IPS DF 6.9 (cell line): ENCODE measurements at regions not wholly inside any gene's neighbourhood (a gene's known extent, or its start where the extent isn't known, plus 50 kb on each side); places are given as distances from the start of the nearest gene placed in this dataset.
A peak's percentile ranks its signal among the peaks of the same experiment; 100 is the strongest.

Experiments
- DNase-seq: peaks from one replicate; pipeline ENCODE4 v3.0.0-alpha.2; 2013; ENCODE audit warnings: low read depth, low spot score
- H3K27ac ChIP-seq: one replicate; pipeline ENCODE4 v1.5.1; 2013; ENCODE audit warnings: low read length, control low read depth
- H3K27me3 ChIP-seq: 2 replicates; pipeline ENCODE4 v1.6.1; 2013; ENCODE audit warnings: mild to moderate bottlenecking, low read length; ENCODE audit not compliant: control insufficient read depth, insufficient read depth
- H3K36me3 ChIP-seq: 2 replicates; pipeline ENCODE4 v1.6.1; 2013; ENCODE audit warnings: low read length; ENCODE audit not compliant: control insufficient read depth, insufficient read depth
- H3K4me1 ChIP-seq: 2 replicates; pipeline ENCODE4 v1.6.1; 2013; ENCODE audit warnings: low read length; ENCODE audit not compliant: control insufficient read depth, insufficient read depth
- H3K4me3 ChIP-seq: 2 replicates; pipeline ENCODE4 v1.5.1; 2013; ENCODE audit warnings: mild to moderate bottlenecking, low read length
- H3K9me3 ChIP-seq: 2 replicates; pipeline ENCODE4 v1.6.1; 2013; ENCODE audit warnings: low read length, inconsistent platforms; ENCODE audit not compliant: control insufficient read depth, insufficient read depth
- WGBS: extraction: QIAGEN DNeasy Blood & Tissue Kit; methylation state at CpG from one replicate; pipeline ENCODE4 v1.1.7; 2013; ENCODE audit warnings: mixed read lengths, missing lambda C conversion rate; ENCODE audit not compliant: insufficient read length, insufficient coverage; 5-methylcytosine and 5-hydroxymethylcytosine counted together

DNA sequence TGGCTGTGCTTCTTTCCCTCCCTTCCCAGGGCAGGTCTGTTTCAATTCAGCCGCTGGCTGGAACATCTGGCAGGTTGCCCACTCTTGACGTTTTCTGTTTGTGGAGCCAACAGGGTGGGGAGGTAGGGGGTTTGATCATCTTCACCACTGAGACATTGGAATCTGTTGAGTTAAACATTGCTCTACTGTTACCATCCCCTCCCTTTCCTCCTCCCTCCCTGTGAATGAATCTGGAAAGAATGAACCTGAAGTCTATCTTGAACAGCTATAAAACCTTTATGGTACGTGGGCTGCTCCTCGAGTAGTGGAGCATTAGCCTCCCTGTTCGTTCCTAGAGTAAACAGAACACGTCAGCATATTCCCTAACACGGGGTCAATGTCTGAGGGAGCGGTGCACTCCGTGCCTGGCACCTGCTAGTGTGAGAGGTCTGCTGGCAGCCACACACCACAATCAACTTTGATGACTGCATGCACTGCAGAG, 249.9 kb upstream of the RBBP8 start:
- Histone ChIP-seq H3K36me3 (no peaks in the 10 kb centered on the region), H3K4me3 (no peak overlapping the region), H3K27ac (no peak overlapping the region), H3K9me3 (peaks cover 2% of the 10 kb centered on the region), H3K4me1 (no peaks in the 10 kb centered on the region), H3K27me3 (no peaks in the 10 kb centered on the region)
- no peak for DNase-seq
- no CpG with 5 or more reads among the region's 9 CpGs for WGBS

GRCh38 chr18:22683786-22684185, 249.3 kb upstream of the RBBP8 start:
- Histone ChIP-seq H3K4me1 (no peaks in the 10 kb centered on the region), H3K27ac (no peak overlapping the region), H3K36me3 (no peaks in the 10 kb centered on the region), H3K27me3 (no peaks in the 10 kb centered on the region), H3K4me3 (no peak overlapping the region), H3K9me3 (peaks cover 2% of the 10 kb centered on the region)
- WGBS: no CpG with 5 or more reads among the region's 2 CpGs
- DNase-seq: no peak

GRCh38 chr18:22684268-22684667, 248.9 kb upstream of the RBBP8 start:
- no peak for DNase-seq
- H3K36me3 ChIP-seq: no peaks in the 10 kb centered on the region
- no peaks in the 10 kb centered on the region for H3K4me1 ChIP-seq
- no peak overlapping the region for H3K4me3 ChIP-seq
- WGBS: no CpG with 5 or more reads among the region's 2 CpGs
- no peak overlapping the region for H3K27ac ChIP-seq
- H3K9me3 ChIP-seq: peaks cover 2% of the 10 kb centered on the region
- H3K27me3 ChIP-seq: no peaks in the 10 kb centered on the region

DNA sequence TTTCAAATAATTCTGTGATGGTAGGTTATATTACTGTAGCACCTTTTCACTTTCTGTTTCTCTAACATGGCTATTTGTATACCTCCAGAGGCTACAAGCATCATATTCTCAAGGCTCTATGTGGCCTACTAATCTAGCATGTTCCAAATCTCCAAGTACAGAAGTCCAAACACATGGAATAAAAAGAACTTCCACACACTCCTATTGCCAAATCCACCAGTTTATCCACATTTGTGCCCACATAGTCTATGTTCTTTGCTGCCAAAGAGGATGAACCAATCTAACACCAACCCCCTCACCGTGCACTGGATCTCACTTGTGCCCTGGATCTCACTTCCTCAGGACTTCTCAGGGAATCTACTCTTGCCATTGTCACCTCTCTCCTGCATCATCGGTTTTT, 247.3 kb upstream of the RBBP8 start:
- no peak for DNase-seq
- no peaks in the 10 kb centered on the region for H3K27me3 ChIP-seq
- H3K36me3 ChIP-seq: no peaks in the 10 kb centered on the region
- WGBS: no CpG with 5 or more reads among the region's 2 CpGs
- H3K27ac ChIP-seq: no peak overlapping the region
- no peaks in the 10 kb centered on the region for H3K4me1 ChIP-seq
- H3K9me3 ChIP-seq: peaks cover 2% of the 10 kb centered on the region
- H3K4me3 ChIP-seq: no peak overlapping the region

DNA sequence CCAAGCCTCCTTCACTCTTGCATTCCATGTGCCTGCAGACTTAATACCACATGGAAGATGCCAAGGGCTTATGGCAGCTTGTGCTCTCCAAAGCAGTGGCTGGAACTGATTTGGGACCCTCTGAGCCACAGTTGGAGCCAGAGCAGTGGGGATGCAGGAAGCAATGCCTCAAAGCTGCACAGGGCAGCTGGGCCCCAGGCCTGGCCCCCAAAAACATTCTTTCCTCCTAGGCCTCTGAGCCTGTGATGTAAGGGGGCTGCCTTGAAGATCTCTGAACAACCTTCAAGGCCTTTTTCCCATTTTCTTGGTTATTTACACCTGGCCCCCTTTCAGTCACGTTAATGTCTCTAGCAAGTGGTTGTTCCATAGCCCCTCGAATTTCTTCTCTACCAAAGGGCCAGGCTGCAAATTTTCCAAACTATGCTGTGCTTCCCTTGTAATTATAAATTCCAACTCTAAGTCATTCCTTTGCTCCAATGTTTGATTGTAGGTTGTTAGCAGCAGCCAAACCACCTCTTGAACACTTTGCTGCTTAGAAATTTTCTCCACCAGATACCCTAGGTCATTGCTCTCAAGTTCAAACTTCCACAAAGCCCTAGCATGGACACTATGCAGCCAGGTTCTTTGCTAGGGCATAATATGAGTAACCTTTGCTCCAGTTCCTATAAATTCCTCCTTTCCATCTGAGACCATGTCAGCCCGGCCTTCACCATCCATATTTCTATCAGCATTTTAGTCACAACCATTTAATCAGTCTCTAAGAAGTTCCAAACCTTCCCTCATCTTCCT, 245.0 kb upstream of the RBBP8 start:
- no peak for DNase-seq
- Histone ChIP-seq H3K9me3 (peaks cover 2% of the 10 kb centered on the region), H3K27me3 (no peaks in the 10 kb centered on the region), H3K4me1 (no peaks in the 10 kb centered on the region), H3K27ac (no peak overlapping the region), H3K36me3 (no peaks in the 10 kb centered on the region), H3K4me3 (no peak overlapping the region)
- WGBS: no CpG with 5 or more reads among the region's 3 CpGs

GRCh38 chr18:22688877-22689496, 244.1 kb upstream of the RBBP8 start:
- Histone ChIP-seq H3K36me3 (no peaks in the 10 kb centered on the region), H3K4me1 (no peaks in the 10 kb centered on the region), H3K9me3 (peaks cover 2% of the 10 kb centered on the region), H3K4me3 (no peak overlapping the region), H3K27me3 (no peaks in the 10 kb centered on the region), H3K27ac (no peak overlapping the region)
- no peak for DNase-seq
- WGBS: no CpG with 5 or more reads among the region's 4 CpGs

- no peak overlapping the region for H3K27ac ChIP-seq
- no peak overlapping the region for H3K4me3 ChIP-seq
- no peaks in the 10 kb centered on the region for H3K27me3 ChIP-seq
- no peaks in the 10 kb centered on the region for H3K4me1 ChIP-seq
- H3K36me3 ChIP-seq: no peaks in the 10 kb centered on the region
- peaks cover 2% of the 10 kb centered on the region for H3K9me3 ChIP-seq
- DNase-seq: no peak
Measured at GRCh38 chr18:22689712-22690111, 243.4 kb upstream of the RBBP8 start.

DNA sequence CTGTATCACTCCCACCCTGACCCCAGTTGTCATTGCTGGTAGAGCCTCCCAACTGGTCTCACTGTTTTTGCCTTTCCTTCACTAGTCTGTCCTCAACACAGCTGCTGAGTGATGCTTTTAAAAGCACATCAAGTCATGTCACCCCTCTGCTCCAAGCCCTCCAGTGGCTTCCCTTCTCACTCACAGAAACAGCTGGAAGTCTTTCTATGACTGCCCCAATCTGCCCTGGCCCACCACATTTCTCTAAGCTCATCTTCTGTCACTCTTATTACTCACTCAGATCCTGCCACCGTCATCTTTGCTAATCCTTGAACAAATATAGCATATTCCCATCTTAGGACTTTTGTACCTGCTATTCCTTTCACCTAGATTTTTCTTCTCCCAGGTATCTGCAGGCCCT, 242.6 kb upstream of the RBBP8 start:
- H3K9me3 ChIP-seq: peaks cover 2% of the 10 kb centered on the region
- DNase-seq: no peak
- no peaks in the 10 kb centered on the region for H3K4me1 ChIP-seq
- WGBS: no CpG with 5 or more reads among the region's 1 CpG
- H3K4me3 ChIP-seq: no peak overlapping the region
- no peak overlapping the region for H3K27ac ChIP-seq
- no peaks in the 10 kb centered on the region for H3K36me3 ChIP-seq
- no peaks in the 10 kb centered on the region for H3K27me3 ChIP-seq

- no peaks in the 10 kb centered on the region for H3K4me1 ChIP-seq
- H3K9me3 ChIP-seq: no peaks in the 10 kb centered on the region; the same call in none of the 2 replicates
- H3K27me3 ChIP-seq: no peaks in the 10 kb centered on the region
- DNase-seq: no peak
- WGBS: no CpG with 5 or more reads among the region's 2 CpGs
- H3K27ac ChIP-seq: no peak overlapping the region
- H3K4me3 ChIP-seq: no peak overlapping the region
- no peaks in the 10 kb centered on the region for H3K36me3 ChIP-seq
Measured at GRCh38 chr18:22691946-22692710, 241.0 kb upstream of the RBBP8 start.

DNA sequence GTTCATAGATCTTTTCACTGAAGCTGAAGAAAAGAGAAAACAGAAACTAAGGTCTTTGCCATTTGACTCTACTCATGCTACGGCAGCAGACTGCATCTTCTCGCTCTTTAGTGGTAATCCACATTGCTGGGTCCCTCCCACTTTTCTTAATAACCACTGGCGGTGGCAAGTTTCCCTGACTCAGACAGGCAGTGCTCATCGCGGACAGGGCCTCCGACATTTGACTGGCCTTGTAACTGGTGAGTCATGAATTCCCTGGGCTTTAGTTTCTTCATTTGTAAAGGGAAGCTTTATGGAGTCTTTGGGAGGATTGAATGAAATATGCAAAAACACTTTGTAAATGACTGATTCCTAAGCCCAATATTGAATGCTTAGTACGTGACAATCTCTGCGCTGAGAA, 238.2 kb upstream of the RBBP8 start:
- no peaks in the 10 kb centered on the region for H3K4me1 ChIP-seq
- H3K27me3 ChIP-seq: no peaks in the 10 kb centered on the region
- no peak overlapping the region for H3K27ac ChIP-seq
- peak; percentile 7 for DNase-seq
- no CpG with 5 or more reads among the region's 8 CpGs for WGBS
- no peak overlapping the region for H3K4me3 ChIP-seq
- H3K9me3 ChIP-seq: no peaks in the 10 kb centered on the region
- no peaks in the 10 kb centered on the region for H3K36me3 ChIP-seq
